Hypothalamus (tissue), 51 donors: ENCODE measurements at regions not wholly inside any gene's neighbourhood (a gene's known extent, or its start where the extent isn't known, plus 50 kb on each side); places are given as distances from the start of the nearest gene placed in this dataset.

Source experiments
- DNase-seq, 51 donors: peaks; one replicate each; lab custom pipeline; 2025; lab: John Stamatoyannopoulos, UW

DNA sequence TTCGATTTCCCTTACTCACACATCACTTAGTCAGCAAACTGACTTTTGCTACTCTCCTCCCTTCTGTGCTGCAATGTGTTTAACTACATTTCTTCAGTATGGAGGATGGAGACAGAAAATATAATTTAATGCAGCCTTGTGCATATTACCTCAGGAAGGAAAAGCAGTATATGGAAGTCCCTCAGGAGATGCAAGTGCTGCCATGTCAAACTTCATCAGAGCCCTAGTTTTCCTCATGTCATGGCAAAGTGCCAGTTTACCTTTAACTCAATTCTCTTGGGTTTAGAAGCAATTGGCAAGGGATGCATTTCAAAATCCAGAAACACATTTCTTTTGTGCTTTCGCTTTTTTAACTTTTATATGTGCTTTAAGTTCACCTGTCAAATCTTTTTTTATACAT lies 365.4 kb downstream of the ISL1 start:
- no peak for DNase-seq
